C4-2B (cell line): ENCODE measurements at regions not wholly inside any gene's neighbourhood (a gene's known extent, or its start where the extent isn't known, plus 50 kb on each side); places are given as distances from the start of the nearest gene placed in this dataset.

Experiments used
- H3K27ac ChIP-seq: fragments of 450-650 bp; 2 replicates; pipeline ENCODE4 v1.5.1; 2017
- ZFX ChIP-seq: fragments of 450-650 bp; IDR thresholded peaks from 2 replicates; pipeline ENCODE4 v1.6.1; 2017
- TF ChIP-seq, protein P1 (sequence below): fragments of 450-650 bp; conservative IDR thresholded peaks from 2 replicates; pipeline ENCODE4 v1.5.1; 2017; ENCODE audit warnings: mild to moderate bottlenecking

DNA sequence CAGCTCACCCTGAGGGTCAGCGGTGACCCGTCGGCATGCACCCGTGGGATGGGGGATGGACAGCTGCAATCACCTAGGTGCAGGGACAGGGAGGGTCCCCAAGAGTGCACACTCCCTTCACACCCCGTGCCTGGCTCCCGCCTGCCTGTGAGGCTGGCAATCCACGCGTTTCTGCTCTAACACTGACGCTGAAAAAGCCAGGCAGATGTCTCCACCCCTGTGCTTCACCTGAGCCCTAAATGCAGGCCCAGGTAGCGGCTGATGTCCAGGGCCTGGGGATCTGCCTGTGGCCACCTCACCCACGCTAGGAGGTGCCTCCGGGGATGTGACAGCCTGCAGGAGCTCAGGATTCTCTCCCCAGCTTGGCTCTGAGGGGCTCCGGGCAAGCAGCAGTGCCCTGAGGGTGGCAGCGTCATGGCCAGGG lies 212.0 kb upstream of the SALL3 start:
- H3K27ac ChIP-seq, result no peak overlapping the region
- TF ChIP-seq, protein P1, sequence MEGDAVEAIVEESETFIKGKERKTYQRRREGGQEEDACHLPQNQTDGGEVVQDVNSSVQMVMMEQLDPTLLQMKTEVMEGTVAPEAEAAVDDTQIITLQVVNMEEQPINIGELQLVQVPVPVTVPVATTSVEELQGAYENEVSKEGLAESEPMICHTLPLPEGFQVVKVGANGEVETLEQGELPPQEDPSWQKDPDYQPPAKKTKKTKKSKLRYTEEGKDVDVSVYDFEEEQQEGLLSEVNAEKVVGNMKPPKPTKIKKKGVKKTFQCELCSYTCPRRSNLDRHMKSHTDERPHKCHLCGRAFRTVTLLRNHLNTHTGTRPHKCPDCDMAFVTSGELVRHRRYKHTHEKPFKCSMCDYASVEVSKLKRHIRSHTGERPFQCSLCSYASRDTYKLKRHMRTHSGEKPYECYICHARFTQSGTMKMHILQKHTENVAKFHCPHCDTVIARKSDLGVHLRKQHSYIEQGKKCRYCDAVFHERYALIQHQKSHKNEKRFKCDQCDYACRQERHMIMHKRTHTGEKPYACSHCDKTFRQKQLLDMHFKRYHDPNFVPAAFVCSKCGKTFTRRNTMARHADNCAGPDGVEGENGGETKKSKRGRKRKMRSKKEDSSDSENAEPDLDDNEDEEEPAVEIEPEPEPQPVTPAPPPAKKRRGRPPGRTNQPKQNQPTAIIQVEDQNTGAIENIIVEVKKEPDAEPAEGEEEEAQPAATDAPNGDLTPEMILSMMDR, result no peak
- no peak for TF ChIP-seq ZFX

DNA sequence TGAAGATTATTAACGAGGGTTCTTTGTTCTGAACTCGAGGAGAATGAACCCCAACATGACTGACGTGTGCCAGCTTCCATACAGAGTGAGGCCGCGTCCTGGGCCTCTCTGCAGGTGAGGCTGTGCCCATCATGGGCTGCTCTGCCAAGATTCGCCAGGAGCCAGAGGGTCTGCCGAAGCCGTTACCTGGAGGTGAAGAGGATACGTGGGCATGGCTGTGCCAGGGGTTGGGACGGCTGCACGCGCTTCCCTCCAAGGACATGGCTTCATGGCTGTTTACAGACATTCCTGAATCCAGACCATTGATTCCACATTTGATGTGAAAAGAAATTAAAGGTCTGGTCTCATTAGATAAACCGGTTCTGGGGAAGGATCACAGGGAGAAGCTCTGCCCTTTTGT lies 211.4 kb upstream of the SALL3 start:
- no peak for TF ChIP-seq ZFX
- TF ChIP-seq, protein P1, result no peak
- no peak overlapping the region for H3K27ac ChIP-seq

DNA sequence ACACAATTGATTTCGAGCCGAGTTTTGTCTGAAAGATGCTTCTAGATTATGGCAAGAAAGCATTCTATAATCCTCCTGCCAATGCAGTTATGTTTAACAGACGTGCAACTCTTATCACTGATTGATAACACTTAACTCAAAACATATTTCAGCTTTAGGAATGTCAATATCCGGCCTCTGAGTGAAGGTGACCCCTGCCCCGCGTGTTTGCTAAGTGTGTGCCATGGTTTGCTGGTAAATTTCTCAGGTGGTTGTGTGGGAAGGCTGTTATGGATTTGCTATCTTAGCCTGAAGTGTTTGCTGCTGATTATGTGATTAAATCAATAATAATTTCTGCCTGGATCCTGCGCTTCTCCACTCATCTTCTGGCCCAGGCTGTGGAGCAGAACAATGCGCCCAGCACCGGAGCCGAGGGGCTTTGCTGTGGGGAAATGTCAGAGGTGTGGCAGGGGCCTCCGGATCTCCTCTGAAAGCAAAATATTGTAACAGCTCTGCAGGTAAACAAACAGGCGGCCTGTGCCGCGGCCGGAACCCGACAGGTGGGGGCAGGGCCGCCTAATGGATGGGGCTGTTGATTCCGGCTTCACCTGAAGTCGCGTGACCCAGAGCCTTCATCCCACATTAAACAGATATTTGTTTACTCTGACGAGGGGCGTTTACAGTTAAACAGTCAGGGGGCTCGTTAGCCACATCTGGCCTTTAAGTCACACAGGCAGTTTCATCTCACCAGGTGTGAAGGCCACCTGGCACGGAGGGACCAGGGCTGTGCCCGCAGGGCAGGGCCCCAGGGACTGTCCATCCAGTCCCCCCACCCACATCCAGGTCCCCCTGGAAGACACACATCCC lies 210.7 kb upstream of the SALL3 start:
- TF ChIP-seq, protein P1, result no peak
- H3K27ac ChIP-seq, result no peak overlapping the region

DNA sequence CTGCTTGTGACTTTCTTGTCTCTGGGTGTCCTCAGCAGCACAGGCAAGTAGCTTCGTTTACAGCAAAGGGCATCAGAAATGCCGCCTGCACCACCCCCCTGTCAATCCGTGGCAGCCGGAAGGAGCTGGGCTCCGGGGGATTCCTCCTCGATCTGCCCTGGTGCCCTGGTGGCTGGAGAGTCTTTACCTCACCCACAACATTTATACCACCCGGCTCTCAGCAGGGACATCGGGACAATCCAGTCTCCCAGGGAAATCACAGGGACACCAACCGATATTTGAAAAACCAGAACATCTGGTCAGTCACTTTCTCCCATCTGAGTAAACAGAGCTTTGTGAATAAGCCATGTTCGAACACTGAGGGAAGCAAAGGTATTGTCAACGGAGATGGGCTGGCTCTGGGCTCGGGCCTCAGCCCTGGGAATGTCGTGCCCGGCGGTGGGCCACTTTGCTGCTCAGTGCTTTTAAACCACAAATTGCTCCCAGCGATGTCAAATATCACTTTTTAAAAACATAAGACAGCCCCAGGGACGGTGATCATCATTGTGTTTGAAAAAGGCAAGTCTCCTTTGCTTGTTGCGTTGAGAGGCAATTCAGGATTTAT lies 210.0 kb upstream of the SALL3 start:
- no peak overlapping the region for H3K27ac ChIP-seq
- TF ChIP-seq ZFX, result no peak
- TF ChIP-seq, protein P1, result no peak

DNA sequence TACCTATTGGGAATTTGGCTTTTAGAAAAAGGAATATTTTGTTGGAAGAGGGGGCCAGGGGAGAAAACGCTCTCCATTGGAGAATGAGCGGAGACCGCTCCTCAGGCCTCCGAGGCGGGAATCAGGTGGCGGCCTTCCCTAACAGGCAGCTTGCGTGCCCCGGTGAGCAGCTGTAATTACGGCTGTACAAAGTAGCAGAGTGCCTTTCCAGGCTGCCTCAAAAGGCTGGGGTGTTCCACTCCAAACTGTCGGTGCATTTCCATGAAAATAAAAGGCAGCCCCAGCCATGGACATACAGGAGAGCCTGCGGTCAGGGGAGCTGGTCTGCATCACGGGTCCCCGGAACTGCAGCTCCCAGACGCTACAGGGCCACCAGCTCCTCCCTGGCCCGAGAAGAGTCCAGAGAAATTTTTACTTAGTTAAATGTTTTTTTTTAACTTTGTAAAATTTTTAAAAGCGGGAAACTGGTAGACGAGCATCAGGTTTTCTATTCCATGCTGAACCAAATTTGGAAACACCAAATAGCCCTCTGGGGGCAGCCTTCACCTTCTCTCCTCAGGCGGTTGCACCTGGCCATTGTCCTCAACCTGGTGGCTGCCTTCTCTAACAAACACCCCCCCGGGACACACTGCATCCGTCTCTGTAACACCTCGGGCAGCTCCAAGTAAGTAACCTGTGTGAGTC lies 209.3 kb upstream of the SALL3 start:
- H3K27ac ChIP-seq, result no peak overlapping the region

DNA sequence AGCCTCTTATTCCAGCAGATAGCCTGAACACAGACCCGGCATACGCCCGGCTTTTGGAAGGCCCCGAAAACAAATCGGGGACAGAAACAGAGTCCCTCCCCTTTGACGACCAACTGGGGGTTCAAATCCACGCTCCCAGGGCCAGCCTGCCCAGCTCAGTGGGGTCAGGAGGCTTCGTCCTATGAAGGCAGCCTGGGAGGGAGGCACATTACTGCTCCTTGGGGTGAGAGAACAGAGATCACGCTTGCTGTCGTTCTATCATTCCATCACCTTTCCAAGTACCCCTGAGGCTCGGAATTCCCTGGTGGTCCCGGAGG lies 208.8 kb upstream of the SALL3 start:
- TF ChIP-seq ZFX, result no peak
- TF ChIP-seq, protein P1, result no peak
- H3K27ac ChIP-seq, result no peak overlapping the region

More for the DNA sequence above, 209.3 kb upstream of the SALL3 start:
- no peak for TF ChIP-seq ZFX
- TF ChIP-seq, protein P1, result no peak
